SK-N-SH (cell line): ENCODE measurements at regions not wholly inside any gene's neighbourhood (a gene's known extent, or its start where the extent isn't known, plus 50 kb on each side); places are given as distances from the start of the nearest gene placed in this dataset.

Source experiments
- CTCF ChIA-PET: fragments of 300-600, 350-600 bp; formaldehyde crosslinking; extraction: SDS; loops from one replicate; lab custom pipeline; 2021; lab: Yijun Ruan, JAX
- POLR2A ChIA-PET: fragments of 350-600 bp; sonication (Branson Sonifier 250); formaldehyde crosslinking; extraction: SDS; loops from one replicate; lab custom pipeline; 2020; ENCODE audit warnings: antibody characterized with exemption, inconsistent platforms; lab: Yijun Ruan, JAX
- DNase-seq: peaks from one replicate; pipeline ENCODE4 v3.0.0; 2012
- H2AFZ ChIP-seq: fragments of 200-600 bp; sonication (generic); 2 replicates; pipeline ENCODE4 v1.8.1; 2016; ENCODE audit warnings: antibody characterized with exemption, mild to moderate bottlenecking, low read depth
- H3F3A ChIP-seq: fragments of 200-600 bp; sonication (generic); replicated peaks from 2 replicates; pipeline ENCODE3; 2016; ENCODE audit warnings: antibody characterized with exemption, mild to moderate bottlenecking; ENCODE audit not compliant: insufficient read depth
- H3K27ac ChIP-seq, 2 experiments: fragments of 200-500 bp in 1 of 2; fragments of 200-600 bp in 1 of 2; sonication (Bioruptor generic) in 1 of 2; sonication (generic), shearing (Covaris generic) in 1 of 2; 2 replicates each; pipeline versions ENCODE4 v1.5.1 to v1.6.1; 2014 to 2016; ENCODE audit warnings: low read depth in 2 of 2, inconsistent platforms in 1 of 2, low read length in 1 of 2, mild to moderate bottlenecking in 1 of 2, mixed read lengths in 1 of 2
- H3K27me3 ChIP-seq: fragments of 200-600 bp; sonication (generic), shearing (Covaris generic); 2 replicates; pipeline ENCODE4 v1.6.1; 2016; ENCODE audit warnings: mixed run types; ENCODE audit not compliant: insufficient read depth
- H3K36me3 ChIP-seq, 2 experiments: fragments of 200-500 bp in 1 of 2; fragments of 200-600 bp in 1 of 2; sonication (Bioruptor generic) in 1 of 2; sonication (generic) in 1 of 2; replicated peaks in 1 of 2; 2 replicates each; pipeline versions ENCODE3 to v1.5.1; 2014 to 2016; ENCODE audit warnings: low read length in 1 of 2, mild to moderate bottlenecking in 1 of 2; ENCODE audit not compliant: insufficient read depth in 2 of 2, control insufficient read depth in 1 of 2
- H3K4me1 ChIP-seq, 2 experiments: fragments of 200-500 bp in 1 of 2; fragments of 200-600 bp in 1 of 2; sonication (Bioruptor generic) in 1 of 2; sonication (generic), shearing (Covaris generic) in 1 of 2; 2 replicates each; pipeline versions ENCODE4 v1.5.1 to v1.6.1; 2014 to 2016; ENCODE audit warnings: low read depth in 1 of 2, low read length in 1 of 2, mixed run types in 1 of 2; ENCODE audit not compliant: insufficient read depth in 2 of 2, control insufficient read depth in 1 of 2
- H3K4me2 ChIP-seq: fragments of 200-600 bp; sonication (generic), shearing (Covaris generic); 2 replicates; pipeline ENCODE4 v1.6.1; 2017; ENCODE audit warnings: mixed run types
- H3K4me3 ChIP-seq, 2 experiments: fragments of 200-500 bp in 1 of 2; fragments of 200-600 bp in 1 of 2; sonication (Bioruptor generic) in 1 of 2; sonication (generic), shearing (Covaris generic) in 1 of 2; 2 replicates each; pipeline versions ENCODE4 v1.5.1 to v1.8.1; 2014 to 2016; ENCODE audit warnings: low read depth in 2 of 2, inconsistent platforms in 1 of 2, low read length in 1 of 2, mild to moderate bottlenecking in 1 of 2, mixed read lengths in 1 of 2, moderate library complexity in 1 of 2
- H3K79me2 ChIP-seq: fragments of 200-600 bp; sonication (generic); 2 replicates; pipeline ENCODE4 v1.8.1; 2017; ENCODE audit warnings: mild to moderate bottlenecking; ENCODE audit not compliant: insufficient read depth
- H3K9ac ChIP-seq: fragments of 200-600 bp; sonication (generic); 2 replicates; pipeline ENCODE4 v1.6.1; 2017; ENCODE audit warnings: mixed run types
- H3K9me2 ChIP-seq: fragments of 200-600 bp; sonication (generic); 2 replicates; pipeline ENCODE4 v1.6.1; 2017; ENCODE audit warnings: mixed run types
- H3K9me3 ChIP-seq: fragments of 200-600 bp; sonication (generic); 2 replicates; pipeline ENCODE4 v1.6.1; 2017; ENCODE audit warnings: mixed run types, mild to moderate bottlenecking, moderate library complexity
- H4K20me1 ChIP-seq: fragments of 200-600 bp; sonication (generic); 2 replicates; pipeline ENCODE4 v1.6.1; 2017; ENCODE audit warnings: mild to moderate bottlenecking, mixed run types; ENCODE audit not compliant: insufficient read depth
- EP300 ChIP-seq, 2 experiments: IDR thresholded peaks; 2 replicates each; pipeline versions ENCODE4 v1.4.0 to v1.6.1; 2012; ENCODE audit warnings: borderline replicate concordance in 1 of 2, low read depth in 1 of 2, low read length in 1 of 2
- EZH2phosphoT487 ChIP-seq: fragments of 200-600 bp; sonication (generic); IDR thresholded peaks from 2 replicates; pipeline ENCODE4 v1.6.1; 2017; ENCODE audit warnings: low read depth, mixed run types, mild to moderate bottlenecking, antibody characterized with exemption, moderate library complexity, borderline replicate concordance
- FOSL2 ChIP-seq: IDR thresholded peaks from 2 replicates; pipeline ENCODE4 v1.4.0; 2012; ENCODE audit warnings: low read depth, mild to moderate bottlenecking, moderate library complexity, borderline replicate concordance
- FOXM1 ChIP-seq: IDR thresholded peaks from 2 replicates; pipeline ENCODE4 v1.4.0; 2012; ENCODE audit warnings: low read depth, mild to moderate bottlenecking
- GATA2 ChIP-seq: sonication (generic); formaldehyde crosslinking; IDR thresholded peaks from 2 replicates; pipeline ENCODE4 v1.5.0; 2020; ENCODE audit warnings: mild to moderate bottlenecking, missing genetic modification reagents
- JUND ChIP-seq: IDR thresholded peaks from 2 replicates; pipeline ENCODE4 v1.4.0; 2012
- MEF2A ChIP-seq: IDR thresholded peaks from 2 replicates; pipeline ENCODE4 v1.4.0; 2012; ENCODE audit warnings: low read depth, borderline replicate concordance
- MXI1 ChIP-seq: IDR thresholded peaks from 2 replicates; pipeline ENCODE4 v1.6.1; 2012; ENCODE audit warnings: mild to moderate bottlenecking, low read depth, low read length, improper control_type of control experiment
- NFIC ChIP-seq: IDR thresholded peaks from 2 replicates; pipeline ENCODE4 v1.4.0; 2012; ENCODE audit warnings: borderline replicate concordance
- NRF1 ChIP-seq: IDR thresholded peaks from 2 replicates; pipeline ENCODE4 v1.6.1; 2012; ENCODE audit warnings: low read depth, mild to moderate bottlenecking, low read length
- PBX3 ChIP-seq: IDR thresholded peaks from 2 replicates; pipeline ENCODE4; 2012
- POLR2AphosphoS5 ChIP-seq: IDR thresholded peaks from 2 replicates; pipeline ENCODE4 v1.6.1; 2012; ENCODE audit warnings: low read depth, low read length
- RAD21 ChIP-seq: IDR thresholded peaks from 2 replicates; pipeline ENCODE4 v1.6.1; 2012; ENCODE audit warnings: mild to moderate bottlenecking, low read length
- RCOR1 ChIP-seq: fragments of 150-350 bp; IDR thresholded peaks from 2 replicates; pipeline ENCODE4 v1.6.1; 2017; ENCODE audit warnings: antibody characterized with exemption, low read length
- RFX5 ChIP-seq: IDR thresholded peaks from 2 replicates; pipeline ENCODE4 v1.6.1; 2012; ENCODE audit warnings: mild to moderate bottlenecking, improper control_type of control experiment, low read length
- RXRA ChIP-seq: IDR thresholded peaks from 2 replicates; pipeline ENCODE4 v1.4.0; 2012; ENCODE audit warnings: low read depth, mild to moderate bottlenecking, borderline replicate concordance
- SIN3A ChIP-seq: IDR thresholded peaks from 2 replicates; pipeline ENCODE4 v1.6.1; 2012; ENCODE audit warnings: low read depth, mild to moderate bottlenecking, low read length, moderate library complexity, borderline replicate concordance
- SMC3 ChIP-seq: IDR thresholded peaks from 2 replicates; pipeline ENCODE4 v1.6.1; 2012; ENCODE audit warnings: low read depth, low read length, improper control_type of control experiment
- TAF1 ChIP-seq: IDR thresholded peaks from 2 replicates; pipeline ENCODE4 v1.6.1; 2012; ENCODE audit warnings: low read depth, mild to moderate bottlenecking, low read length, moderate library complexity, borderline replicate concordance
- TCF12 ChIP-seq: IDR thresholded peaks from 2 replicates; pipeline ENCODE4 v1.4.0; 2012
- TEAD4 ChIP-seq: IDR thresholded peaks from 2 replicates; pipeline ENCODE4 v1.4.0; 2012; ENCODE audit warnings: mild to moderate bottlenecking, borderline replicate concordance; ENCODE audit not compliant: insufficient read depth
- YY1 ChIP-seq: IDR thresholded peaks from 2 replicates; pipeline ENCODE4 v1.4.0; 2012; ENCODE audit warnings: low read depth, mild to moderate bottlenecking
- ZBTB33 ChIP-seq: IDR thresholded peaks from 2 replicates; pipeline ENCODE4 v1.4.0; 2012; ENCODE audit warnings: low read depth, borderline replicate concordance
- WGBS: methylation state at CpG from one replicate; pipeline ENCODE4 v1.1.6; 2017; ENCODE audit warnings: low lambda C conversion rate; 5-methylcytosine and 5-hydroxymethylcytosine counted together
- TF ChIP-seq, protein P1 (sequence below): fragments of 150-350 bp; IDR thresholded peaks from 2 replicates; pipeline ENCODE4 v1.6.1; 2016; ENCODE audit warnings: mild to moderate bottlenecking, low read depth, low read length

DNA sequence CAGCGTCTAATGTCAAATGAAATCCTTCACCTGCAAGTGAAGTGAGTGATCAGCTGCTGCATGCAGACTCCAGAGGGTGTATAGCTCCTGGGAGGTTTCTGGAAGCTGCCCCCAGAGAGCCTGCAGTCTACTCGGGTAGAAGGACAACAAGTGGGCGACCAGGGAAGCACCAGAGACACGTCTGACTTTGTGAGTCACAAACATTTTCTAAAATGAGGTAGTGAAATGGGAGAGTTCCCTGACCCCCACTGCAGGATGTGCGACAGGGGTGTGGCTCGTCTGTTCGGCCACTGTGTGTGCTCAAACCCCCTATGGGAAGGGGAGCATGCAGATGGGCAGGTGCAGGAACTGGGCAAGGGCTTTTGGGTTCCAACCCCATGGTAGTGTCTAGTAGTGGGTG lies 177.1 kb upstream of the PRKCQ start:
- H3K4me2 ChIP-seq, result no peak overlapping the region
- H3K27ac ChIP-seq, result no peak overlapping the region
- WGBS, result 30% methylated on average over 5 of the region's 7 CpGs
- no peaks in the 10 kb centered on the region for H3K36me3 ChIP-seq
- no peak overlapping the region for H3K9ac ChIP-seq
- H3K9me2 ChIP-seq, result no peaks in the 10 kb centered on the region
- ChIA-PET CTCF (no interaction called here), POLR2A (no interaction called here)
- H2AFZ ChIP-seq, result no peak overlapping the region
- no peaks in the 10 kb centered on the region for H4K20me1 ChIP-seq
- H3K4me3 ChIP-seq, result no peak overlapping the region
- H3K79me2 ChIP-seq, result no peaks in the 10 kb centered on the region
- no peaks in the 10 kb centered on the region for H3F3A ChIP-seq
- H3K27me3 ChIP-seq, result no peaks in the 10 kb centered on the region
- no peaks in the 10 kb centered on the region; a peak in 1 of 4 replicates for H3K4me1 ChIP-seq
- no peaks in the 10 kb centered on the region for H3K9me3 ChIP-seq
- TF ChIP-seq TAF1, result no peak
- TF ChIP-seq NFIC, result no peak
- TF ChIP-seq ZBTB33, result no peak
- no peak for TF ChIP-seq MEF2A
- no peak for TF ChIP-seq YY1
- no peak for TF ChIP-seq RXRA
- TF ChIP-seq POLR2AphosphoS5, result no peak
- TF ChIP-seq JUND, result no peak
- no peak for TF ChIP-seq SMC3
- TF ChIP-seq EZH2phosphoT487, result no peak
- TF ChIP-seq GATA2, result no peak
- TF ChIP-seq RCOR1, result no peak
- TF ChIP-seq FOSL2, result no peak
- no peak for TF ChIP-seq TCF12
- no peak for TF ChIP-seq MXI1
- TF ChIP-seq, protein P1, sequence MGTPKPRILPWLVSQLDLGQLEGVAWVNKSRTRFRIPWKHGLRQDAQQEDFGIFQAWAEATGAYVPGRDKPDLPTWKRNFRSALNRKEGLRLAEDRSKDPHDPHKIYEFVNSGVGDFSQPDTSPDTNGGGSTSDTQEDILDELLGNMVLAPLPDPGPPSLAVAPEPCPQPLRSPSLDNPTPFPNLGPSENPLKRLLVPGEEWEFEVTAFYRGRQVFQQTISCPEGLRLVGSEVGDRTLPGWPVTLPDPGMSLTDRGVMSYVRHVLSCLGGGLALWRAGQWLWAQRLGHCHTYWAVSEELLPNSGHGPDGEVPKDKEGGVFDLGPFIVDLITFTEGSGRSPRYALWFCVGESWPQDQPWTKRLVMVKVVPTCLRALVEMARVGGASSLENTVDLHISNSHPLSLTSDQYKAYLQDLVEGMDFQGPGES, result no peak
- no peak for TF ChIP-seq SIN3A
- no peak for TF ChIP-seq RAD21
- DNase-seq, result no peak

GRCh38 chr10:6756716-6757115 lies 176.6 kb upstream of the PRKCQ start:
- H3K9ac ChIP-seq, result no peak overlapping the region
- H3K4me2 ChIP-seq, result no peak overlapping the region
- no peak for DNase-seq
- H3K9me2 ChIP-seq, result no peaks in the 10 kb centered on the region
- H2AFZ ChIP-seq, result no peak overlapping the region
- no peaks in the 10 kb centered on the region for H3K36me3 ChIP-seq
- 51% methylated on average over 2 of the region's 2 CpGs for WGBS
- CTCF ChIA-PET, result no interaction called here
- H3K4me3 ChIP-seq, result no peak overlapping the region
- H4K20me1 ChIP-seq, result no peaks in the 10 kb centered on the region
- H3K27me3 ChIP-seq, result no peaks in the 10 kb centered on the region
- H3K79me2 ChIP-seq, result no peaks in the 10 kb centered on the region
- no peak overlapping the region for H3K27ac ChIP-seq
- no peaks in the 10 kb centered on the region; a peak in 1 of 4 replicates for H3K4me1 ChIP-seq
- H3K9me3 ChIP-seq, result no peaks in the 10 kb centered on the region
- no peak for TF ChIP-seq RFX5
- no peak for TF ChIP-seq PBX3
- no peak for TF ChIP-seq TEAD4
- TF ChIP-seq YY1, result no peak
- TF ChIP-seq, protein P1, result no peak
- TF ChIP-seq NRF1, result no peak
- TF ChIP-seq SMC3, result no peak
- no peak for TF ChIP-seq FOXM1
- no peak for TF ChIP-seq EP300 (IDR thresholded peaks at IDR 0.05; ENCODE audit: borderline replicate concordance in 1 of 2, low read depth in 1 of 2, low read length in 1 of 2)
- no peak for TF ChIP-seq RXRA
- no peaks in the 10 kb centered on the region for H3F3A ChIP-seq
- POLR2A ChIA-PET, result no interaction called here
